OCI-LY1 (cell line): ENCODE measurements at regions not wholly inside any gene's neighbourhood (a gene's known extent, or its start where the extent isn't known, plus 50 kb on each side); places are given as distances from the start of the nearest gene placed in this dataset.

ENCODE experiments used
- CTCF ChIP-seq: fragments of 200-600 bp; sonication (generic), shearing (Covaris generic); IDR thresholded peaks from 2 replicates; pipeline ENCODE4 v1.5.1; 2017; ENCODE audit warnings: mild to moderate bottlenecking, antibody characterized with exemption, low read length, moderate library complexity, mixed read lengths
- EZH2 ChIP-seq: fragments of 200-600 bp; sonication (generic), shearing (Covaris generic); IDR thresholded peaks from 2 replicates; pipeline ENCODE4 v1.8.0; 2017; ENCODE audit warnings: borderline replicate concordance, mixed run types, mild to moderate bottlenecking, antibody characterized with exemption, low read length, moderate library complexity, mixed read lengths

- TF ChIP-seq CTCF (no peak), EZH2 (no peak)
Measured at GRCh38 chr2:103896182-103896581, 957.7 kb upstream of the POU3F3 start.
